ENCODE measurements at regions not wholly inside any gene's neighbourhood (a gene's known extent, or its start where the extent isn't known, plus 50 kb on each side); places are given as distances from the start of the nearest gene placed in this dataset.

DNA sequence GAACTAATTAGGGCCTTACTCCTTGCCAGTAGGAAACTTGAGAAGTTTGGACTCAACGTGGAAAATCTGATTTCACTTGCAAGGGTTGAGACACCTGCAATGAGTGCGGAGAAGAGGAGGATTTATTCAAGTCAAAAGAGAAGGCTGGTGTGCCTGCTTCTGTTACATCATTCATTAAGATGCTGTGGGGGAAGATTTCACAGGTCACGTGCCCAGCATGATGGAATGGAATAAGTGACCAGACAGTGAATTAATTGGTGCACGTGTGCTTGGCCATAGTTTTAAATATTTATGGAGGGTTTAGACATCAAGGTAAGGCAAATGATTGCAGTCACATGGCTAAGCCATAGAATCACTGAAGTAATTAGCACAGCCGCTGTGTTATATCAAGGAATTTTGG, 155.0 kb downstream of the C7orf25 start:
- Histone ChIP-seq H3K56ac (replicated peaks; ENCODE audit: insufficient read length, low read depth, low read length) (no peak overlapping the region), H3K79me1 (ENCODE audit: low read depth, low read length) (no peaks in the 10 kb centered on the region), H3K4me1 (replicated peaks in 1 of 4; ENCODE audit: control insufficient read depth in 3 of 4, insufficient read depth in 4 of 4, low read length in 3 of 4) (peaks cover 0 to 5% (median 0%) of the 10 kb centered on the region in 4 experiments; a peak in 1 of 7 replicates), H2BK5ac (ENCODE audit: low read depth, low read length) (no peak overlapping the region), H2AFZ (ENCODE audit: low read length) (no peak overlapping the region), H4K91ac (replicated peaks; ENCODE audit: insufficient read length, low read length) (no peak overlapping the region), H3K4me3 (ENCODE audit: extremely low read depth in 1 of 4, insufficient read depth in 2 of 4, low read depth in 3 of 4, low read length in 4 of 4) (no peak overlapping the region), H4K5ac (ENCODE audit: insufficient read length, low read depth, low read length) (no peak overlapping the region), H3K23ac (ENCODE audit: insufficient read length) (no peak overlapping the region), H3K18ac (ENCODE audit: extremely low read depth, low read length) (no peak overlapping the region), H2BK120ac (replicated peaks; ENCODE audit: low read depth, low read length) (no peak overlapping the region), H4K20me1 (replicated peaks in 1 of 2; ENCODE audit: control insufficient read depth in 1 of 2, insufficient read depth in 2 of 2, low read length in 2 of 2) (no peaks in the 10 kb centered on the region), H4K8ac (ENCODE audit: extremely low read depth, insufficient read depth, low read length) (no peak overlapping the region), H3K14ac (ENCODE audit: insufficient read length) (no peak overlapping the region), H2BK12ac (ENCODE audit: low read depth, low read length) (no peak overlapping the region), H3K27me3 (replicated peaks in 1 of 4; ENCODE audit: control insufficient read depth in 3 of 4, extremely low read depth in 1 of 4, insufficient read depth in 3 of 4, low read length in 3 of 4) (no peaks in the 10 kb centered on the region), H2BK15ac (ENCODE audit: low read length) (no peak overlapping the region), H3K9me3 (ENCODE audit: insufficient read depth in 2 of 2, low read depth in 1 of 2, low read length in 1 of 2) (0 out of 4 replicates have a peak, but pooled peaks cover 0 to 4% of the 10 kb centered on the region in 2 experiments), H3K36me3 (ENCODE audit: control insufficient read depth in 2 of 4, insufficient read depth in 4 of 4, low read length in 3 of 4) (no peaks in the 10 kb centered on the region), H2BK20ac (ENCODE audit: low read length) (no peak overlapping the region), H3K4ac (replicated peaks; ENCODE audit: insufficient read length, low read depth, low read length) (no peak overlapping the region), H3K9ac (replicated peaks in 1 of 4; ENCODE audit: extremely low read depth in 1 of 4, low read depth in 3 of 4, low read length in 3 of 4) (no peak overlapping the region), H3K4me2 (ENCODE audit: insufficient read depth in 1 of 2, low read depth in 2 of 2, low read length in 2 of 2) (no peak overlapping the region), H3K23me2 (ENCODE audit: low read depth, low read length) (no peaks in the 10 kb centered on the region), H3K27ac (ENCODE audit: low read depth, low read length) (no peak overlapping the region), H2AK5ac (ENCODE audit: low read depth, low read length) (no peak overlapping the region), H3K79me2 (ENCODE audit: control insufficient read depth in 1 of 2, insufficient read depth in 2 of 2, low read length in 2 of 2) (no peaks in the 10 kb centered on the region)
- ChIA-PET CTCF (ENCODE audit: partially characterized antibody) (interaction anchor here (1.0 kb wide), 1 partner anchor 11 kb away, joined by 6 read pairs; no protein-coding TSS in a partner anchor), POLR2A (ENCODE audit: partially characterized antibody) (no interaction called here)
- DNase-seq (ENCODE audit: low read depth in 1 of 2, low spot score in 2 of 2): no peak
- FAIRE-seq: no peak
- TF ChIP-seq BRCA1 (IDR thresholded peaks at IDR 0.05; ENCODE audit: low read depth, low read length): no peak
- no peak for TF ChIP-seq SRF (IDR thresholded peaks at IDR 0.05; ENCODE audit: low read depth, low read length)
- TF ChIP-seq, protein P1, sequence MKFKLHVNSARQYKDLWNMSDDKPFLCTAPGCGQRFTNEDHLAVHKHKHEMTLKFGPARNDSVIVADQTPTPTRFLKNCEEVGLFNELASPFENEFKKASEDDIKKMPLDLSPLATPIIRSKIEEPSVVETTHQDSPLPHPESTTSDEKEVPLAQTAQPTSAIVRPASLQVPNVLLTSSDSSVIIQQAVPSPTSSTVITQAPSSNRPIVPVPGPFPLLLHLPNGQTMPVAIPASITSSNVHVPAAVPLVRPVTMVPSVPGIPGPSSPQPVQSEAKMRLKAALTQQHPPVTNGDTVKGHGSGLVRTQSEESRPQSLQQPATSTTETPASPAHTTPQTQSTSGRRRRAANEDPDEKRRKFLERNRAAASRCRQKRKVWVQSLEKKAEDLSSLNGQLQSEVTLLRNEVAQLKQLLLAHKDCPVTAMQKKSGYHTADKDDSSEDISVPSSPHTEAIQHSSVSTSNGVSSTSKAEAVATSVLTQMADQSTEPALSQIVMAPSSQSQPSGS (IDR thresholded peaks at IDR 0.05; ENCODE audit: low read length): no peak
- TF ChIP-seq, protein P2, sequence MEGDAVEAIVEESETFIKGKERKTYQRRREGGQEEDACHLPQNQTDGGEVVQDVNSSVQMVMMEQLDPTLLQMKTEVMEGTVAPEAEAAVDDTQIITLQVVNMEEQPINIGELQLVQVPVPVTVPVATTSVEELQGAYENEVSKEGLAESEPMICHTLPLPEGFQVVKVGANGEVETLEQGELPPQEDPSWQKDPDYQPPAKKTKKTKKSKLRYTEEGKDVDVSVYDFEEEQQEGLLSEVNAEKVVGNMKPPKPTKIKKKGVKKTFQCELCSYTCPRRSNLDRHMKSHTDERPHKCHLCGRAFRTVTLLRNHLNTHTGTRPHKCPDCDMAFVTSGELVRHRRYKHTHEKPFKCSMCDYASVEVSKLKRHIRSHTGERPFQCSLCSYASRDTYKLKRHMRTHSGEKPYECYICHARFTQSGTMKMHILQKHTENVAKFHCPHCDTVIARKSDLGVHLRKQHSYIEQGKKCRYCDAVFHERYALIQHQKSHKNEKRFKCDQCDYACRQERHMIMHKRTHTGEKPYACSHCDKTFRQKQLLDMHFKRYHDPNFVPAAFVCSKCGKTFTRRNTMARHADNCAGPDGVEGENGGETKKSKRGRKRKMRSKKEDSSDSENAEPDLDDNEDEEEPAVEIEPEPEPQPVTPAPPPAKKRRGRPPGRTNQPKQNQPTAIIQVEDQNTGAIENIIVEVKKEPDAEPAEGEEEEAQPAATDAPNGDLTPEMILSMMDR (IDR thresholded peaks at IDR 0.05; ENCODE audit: control extremely low read depth in 1 of 3, insufficient read depth in 1 of 3, low read depth in 1 of 3, low read length in 3 of 3): no peak
- 84% methylated on average over 5 of the region's 5 CpGs; no CpG with 5 or more reads in 1 of the 2 experiments for WGBS, 2 experiments (ENCODE audit: extremely low coverage in 1 of 2, insufficient coverage in 1 of 2, insufficient read length in 1 of 2, insufficient replicate concordance in 2 of 2, low coverage in 1 of 2, low lambda C conversion rate in 2 of 2, missing lambda C conversion rate in 1 of 2)

Measured in H1 (cell line).